ENCODE measurements at regions not wholly inside any gene's neighbourhood (a gene's known extent, or its start where the extent isn't known, plus 50 kb on each side); places are given as distances from the start of the nearest gene placed in this dataset.
"Not testable (repeated sequence)": the region's sequence is repeated elsewhere in the genome, so short reads cannot be mapped to it uniquely, and the experiment has no call there.

DNA sequence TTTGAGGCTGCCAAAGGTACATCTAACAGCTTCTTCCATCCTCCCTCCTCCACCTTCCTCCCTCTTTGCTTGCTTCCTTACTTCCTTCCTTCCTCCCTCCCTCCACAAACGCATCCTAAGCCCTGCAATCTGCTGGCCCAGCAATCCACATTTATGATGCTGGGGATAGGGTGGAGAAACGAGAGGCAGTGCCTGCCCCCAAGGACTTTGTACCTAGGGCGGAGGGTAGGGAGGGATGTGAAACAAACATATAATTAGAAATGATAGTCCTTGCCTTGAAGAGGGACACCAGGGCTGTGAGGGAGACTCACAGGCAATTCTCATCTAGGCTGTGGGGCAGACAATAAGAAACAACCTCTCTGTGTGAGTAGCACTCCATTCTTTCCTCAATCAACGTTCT is 188.3 kb downstream of the ANKRD30B start:
- DNase-seq (ENCODE audit: low spot score), result no peak

DNA sequence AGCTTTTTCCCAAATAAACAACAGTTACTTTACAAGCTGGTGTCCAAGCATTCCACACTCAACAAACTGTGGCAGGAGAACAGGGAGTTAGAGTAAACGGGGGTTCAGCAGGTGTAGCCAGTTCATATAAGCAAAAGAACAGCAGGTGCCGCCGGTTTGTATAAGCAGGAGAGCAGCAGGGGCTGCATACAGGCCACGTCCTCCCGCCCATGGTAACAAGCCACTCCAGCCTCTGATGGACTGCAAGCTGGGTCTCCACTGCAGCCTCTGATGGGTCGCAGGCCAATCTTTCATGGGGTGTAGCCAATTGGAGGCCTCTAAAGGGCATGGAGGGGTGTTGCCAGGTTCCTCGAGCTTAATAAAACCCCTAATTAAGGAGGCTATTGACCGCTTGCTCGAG is 189.3 kb downstream of the ANKRD30B start:
- no peak for DNase-seq (ENCODE audit: low spot score)

DNA sequence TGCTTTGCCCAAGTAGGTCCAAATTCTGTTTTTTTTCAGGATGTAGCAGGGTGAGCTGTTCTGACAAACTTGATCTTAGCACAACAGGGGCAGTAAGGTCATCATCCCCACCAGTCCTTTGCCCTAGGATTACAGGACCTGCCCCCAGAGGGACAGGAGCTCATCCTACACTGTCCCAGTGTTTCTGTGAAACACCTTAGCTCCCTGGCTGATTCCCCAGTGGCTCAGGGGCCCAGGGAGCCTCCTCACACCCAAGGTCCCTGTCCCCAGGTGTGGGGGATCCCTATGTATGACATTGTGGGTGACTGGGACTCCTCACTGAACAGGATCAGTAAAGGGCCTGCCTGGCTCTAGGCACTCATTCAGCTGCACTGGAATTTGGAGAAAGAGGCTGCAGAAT is 191.2 kb downstream of the ANKRD30B start:
- DNase-seq (ENCODE audit: low spot score), result no peak

DNA sequence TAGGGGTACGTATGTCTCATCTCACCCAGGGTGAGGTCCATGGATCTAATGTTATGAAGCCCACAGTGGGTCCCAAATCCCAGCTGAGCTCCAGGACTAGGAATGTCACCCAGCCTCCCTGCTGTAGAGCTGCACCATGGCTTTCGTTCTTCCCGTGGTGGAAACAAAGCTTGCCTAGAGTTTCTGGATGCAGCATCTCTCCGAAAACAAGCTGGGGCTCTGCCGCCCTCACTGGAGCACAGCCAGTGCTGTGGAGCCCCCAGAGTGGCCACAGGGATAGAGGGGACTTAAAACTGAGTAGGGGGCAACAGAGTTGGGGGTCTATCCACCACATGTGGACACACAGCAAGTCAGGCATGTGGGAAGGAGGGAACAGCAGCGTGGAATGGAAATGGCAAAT is 192.1 kb downstream of the ANKRD30B start:
- DNase-seq (ENCODE audit: low spot score), result not testable (repeated sequence)

DNA sequence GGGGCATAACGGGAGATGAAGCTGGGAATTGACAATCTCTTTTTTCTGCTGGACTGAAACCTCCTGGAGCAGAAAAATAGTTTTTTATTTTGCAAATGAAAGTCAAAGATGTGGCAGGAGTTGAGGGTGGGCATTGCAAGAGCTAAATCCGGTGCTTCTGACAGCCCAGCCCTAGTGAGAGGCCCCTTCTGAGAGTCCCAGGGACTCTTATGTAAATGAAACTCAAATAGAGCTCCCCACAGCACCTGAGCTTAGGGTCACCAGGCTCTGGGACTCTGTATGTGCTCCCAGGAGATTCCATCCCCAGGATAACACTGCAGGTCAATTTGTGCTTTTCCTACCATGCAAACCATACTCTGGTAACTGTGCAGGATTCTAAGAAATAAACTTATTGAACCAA is 192.8 kb downstream of the ANKRD30B start:
- DNase-seq (ENCODE audit: low spot score), result no peak

DNA sequence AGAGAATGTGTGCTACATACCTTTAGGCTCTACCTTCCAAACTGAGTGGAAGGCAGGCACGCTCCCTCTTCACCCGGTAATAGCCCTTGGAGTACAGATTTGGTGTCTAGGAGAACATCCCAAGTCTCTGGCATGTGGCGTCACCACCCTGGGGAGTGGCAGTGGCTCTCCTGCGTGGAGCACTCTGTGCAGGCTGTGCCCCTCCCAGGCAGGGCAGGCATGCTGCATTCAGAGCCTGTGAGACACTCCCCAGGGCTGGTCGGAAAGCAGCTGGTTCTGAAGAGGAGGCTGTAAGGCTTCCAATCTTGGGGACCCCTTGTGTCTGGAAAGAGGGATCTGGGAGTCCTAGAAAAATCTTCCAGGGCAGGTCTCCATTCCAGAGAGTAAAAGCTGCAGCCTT is 193.3 kb downstream of the ANKRD30B start:
- no peak for DNase-seq (ENCODE audit: low spot score)

DNA sequence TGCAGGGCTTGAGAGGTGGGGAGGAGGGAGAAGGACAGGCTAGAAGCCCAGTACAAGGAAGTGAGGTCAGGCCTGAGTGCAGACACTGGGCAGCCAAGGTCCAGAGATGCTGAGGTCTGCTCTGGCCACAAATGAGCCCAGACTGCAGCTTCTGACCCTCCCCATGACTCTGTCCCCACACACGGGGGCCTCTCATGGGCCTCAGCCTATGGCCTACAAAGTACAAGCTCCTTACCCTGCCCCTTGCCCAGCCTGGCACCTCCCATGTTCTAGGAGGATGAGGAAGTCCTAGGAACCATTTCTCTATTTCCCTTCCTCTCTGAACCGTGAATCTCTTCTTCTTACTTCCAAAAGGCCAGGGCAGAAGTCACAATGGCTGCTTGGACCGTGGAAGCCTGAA is 193.8 kb downstream of the ANKRD30B start:
- DNase-seq (ENCODE audit: low spot score), result no peak

DNA sequence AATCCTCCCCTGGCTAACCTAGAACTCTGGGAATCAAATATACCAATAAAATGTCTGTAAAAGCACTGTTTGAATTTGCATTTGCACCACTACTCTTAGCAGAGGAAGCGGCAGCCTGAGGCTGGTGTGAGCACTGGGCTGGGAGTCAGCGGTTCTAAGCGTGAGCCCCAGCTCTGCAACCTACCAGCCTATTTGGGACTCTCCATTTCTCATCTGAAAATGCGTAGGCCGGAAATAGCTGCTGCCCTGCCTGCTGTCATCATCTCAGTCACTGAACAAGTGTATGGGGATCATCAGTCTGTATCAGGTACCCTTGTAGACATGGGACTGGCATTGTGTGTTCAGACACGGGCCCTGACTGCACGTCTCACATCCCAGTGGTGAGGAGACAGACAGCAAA is 194.3 kb downstream of the ANKRD30B start:
- DNase-seq (ENCODE audit: low spot score), result no peak

DNA sequence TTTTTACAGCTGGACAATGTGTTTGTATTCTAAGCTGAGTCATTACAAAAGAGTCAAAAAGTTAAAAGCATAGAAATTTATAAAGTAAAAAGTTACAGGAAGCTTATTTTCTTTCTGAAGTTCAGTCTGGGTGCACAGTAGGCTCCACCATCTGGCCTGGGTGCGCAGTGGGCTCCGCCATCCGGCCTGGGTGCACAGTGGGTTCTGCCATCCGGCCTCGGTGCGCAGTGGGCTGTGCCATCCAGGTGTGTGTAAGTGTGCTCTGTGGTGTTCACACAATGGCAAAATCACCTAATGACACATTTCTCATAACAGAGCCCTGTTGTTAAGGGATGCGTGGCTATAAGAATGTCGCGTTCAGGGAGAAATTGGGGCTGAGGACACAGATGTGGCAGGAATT is 195.5 kb downstream of the ANKRD30B start:
- no peak for DNase-seq (ENCODE audit: low spot score)

DNA sequence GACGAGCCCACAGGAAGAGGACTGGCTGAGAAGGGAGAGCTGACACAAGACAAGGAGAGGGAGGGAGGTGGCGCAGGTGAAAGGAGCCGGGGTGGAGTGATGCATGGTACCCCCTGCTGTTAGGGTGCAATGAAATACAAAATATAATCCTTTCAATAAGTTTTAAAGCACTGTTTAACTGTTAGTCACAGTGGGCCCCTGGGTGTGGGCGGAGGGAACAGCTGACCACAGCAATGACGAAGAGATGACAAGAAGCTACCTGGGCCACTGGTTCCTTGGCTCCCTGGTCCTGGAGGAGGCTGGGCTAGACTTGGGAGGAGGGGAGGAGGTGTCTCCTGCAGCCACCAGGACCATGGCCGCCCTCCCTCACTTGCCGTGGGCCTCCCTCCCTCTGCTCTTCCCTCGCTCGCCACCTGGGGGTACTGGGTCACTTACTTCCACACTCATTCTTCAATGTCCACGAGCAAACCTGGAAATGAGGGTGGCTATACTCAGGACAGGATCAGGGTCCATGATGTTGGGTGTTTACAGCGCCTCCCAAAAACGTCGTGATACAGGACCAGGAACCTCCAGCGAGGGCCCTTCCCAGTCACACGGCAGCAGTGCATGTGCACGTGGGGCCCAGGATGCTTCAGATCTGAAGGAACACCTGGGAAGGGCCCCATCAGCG is 196.1 kb downstream of the ANKRD30B start:
- DNase-seq (ENCODE audit: low spot score), result no peak

DNA sequence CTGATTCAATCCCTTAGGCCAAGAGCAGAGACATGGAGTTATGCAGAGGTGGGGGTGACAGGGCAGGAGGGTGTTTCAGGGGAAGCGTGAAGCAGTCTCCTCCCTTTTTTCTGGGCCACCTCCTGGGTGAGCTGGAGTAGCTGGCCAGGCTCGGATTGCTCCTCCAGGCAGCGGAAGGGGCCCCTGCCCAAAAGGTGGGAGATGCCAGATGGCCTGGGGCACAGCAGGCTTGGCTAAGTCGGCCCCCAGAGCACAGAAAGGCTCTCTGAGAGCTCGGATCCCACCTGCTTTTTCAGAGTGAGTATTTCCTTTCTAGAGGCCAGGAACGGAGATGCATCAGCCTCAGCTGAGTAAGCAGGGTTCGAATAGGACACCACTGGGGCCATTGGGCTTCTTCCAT is 196.9 kb downstream of the ANKRD30B start:
- DNase-seq (ENCODE audit: low spot score), result no peak

DNA sequence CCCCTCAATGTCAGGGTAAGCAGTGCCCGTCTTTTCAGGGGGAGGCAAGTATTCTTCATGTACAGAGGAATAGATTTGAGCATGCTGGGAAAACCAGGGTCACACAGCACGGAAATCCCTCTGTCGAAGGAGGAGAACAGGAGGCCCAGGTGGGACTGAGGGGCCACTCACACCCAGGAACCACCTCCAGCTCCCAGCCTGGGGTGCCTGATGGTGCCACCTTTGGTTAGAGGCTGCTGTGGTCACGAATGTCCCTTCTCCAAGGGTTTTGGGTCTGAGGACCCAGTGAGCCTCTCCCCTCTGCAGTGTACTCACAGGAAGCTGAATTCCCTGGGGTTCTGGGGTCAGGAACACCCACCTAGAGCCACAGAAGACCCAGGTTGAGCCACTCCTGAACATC is 197.3 kb downstream of the ANKRD30B start:
- DNase-seq (ENCODE audit: low spot score), result no peak

DNA sequence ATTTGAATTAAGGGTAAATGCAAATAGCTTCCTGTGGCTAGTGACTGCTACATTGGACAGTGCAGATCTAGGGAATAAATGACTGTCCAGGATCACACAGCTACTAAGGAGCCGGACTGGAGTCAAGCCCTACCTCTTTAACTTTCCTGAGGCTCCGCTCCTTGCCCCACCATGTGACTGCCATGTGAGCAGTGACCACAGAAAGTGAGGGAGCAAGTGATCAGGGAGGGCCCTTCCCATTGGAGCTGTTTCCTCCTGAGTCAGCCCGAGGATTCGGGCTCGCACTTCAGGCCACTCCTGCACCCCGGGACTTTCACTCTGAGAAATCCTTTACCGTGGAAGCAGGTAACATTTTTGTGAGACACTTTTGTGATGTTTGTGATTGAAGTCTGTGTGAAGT is 198.0 kb downstream of the ANKRD30B start:
- DNase-seq (ENCODE audit: low spot score), result no peak

DNA sequence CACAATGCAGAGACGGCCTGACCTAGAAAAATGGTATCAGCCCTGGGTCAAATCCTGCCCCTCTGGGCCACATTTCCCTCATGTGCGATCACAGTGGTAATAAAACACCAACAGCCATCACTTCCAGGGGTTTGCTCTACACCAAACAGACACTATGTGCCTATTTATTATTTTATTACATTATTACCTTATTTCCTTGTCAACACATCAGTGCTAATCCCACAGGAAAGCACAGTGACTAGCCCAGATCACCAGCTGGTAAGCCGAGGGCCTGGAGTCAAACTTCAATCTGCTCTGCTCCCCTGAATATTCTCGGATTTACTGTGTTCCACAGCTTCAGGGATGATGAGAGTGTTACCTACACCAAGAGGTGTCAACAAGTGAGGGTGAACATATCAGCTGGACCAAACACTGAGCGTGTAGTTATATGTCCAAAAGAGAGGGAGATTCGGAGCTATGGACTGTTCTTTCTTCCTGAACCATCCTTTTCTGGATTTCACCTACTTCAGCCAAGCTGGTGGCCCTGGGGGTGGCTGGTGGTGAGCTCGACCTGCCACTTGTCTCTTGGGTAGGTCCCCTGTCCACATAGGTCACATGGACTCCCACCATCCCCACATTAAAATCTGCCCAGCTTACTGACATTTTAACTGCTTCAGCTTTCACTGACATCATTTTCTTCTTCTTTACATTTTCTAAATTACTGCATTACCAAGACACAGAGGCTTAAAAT is 198.9 kb downstream of the ANKRD30B start:
- not testable (repeated sequence) for DNase-seq (ENCODE audit: low spot score)

DNA sequence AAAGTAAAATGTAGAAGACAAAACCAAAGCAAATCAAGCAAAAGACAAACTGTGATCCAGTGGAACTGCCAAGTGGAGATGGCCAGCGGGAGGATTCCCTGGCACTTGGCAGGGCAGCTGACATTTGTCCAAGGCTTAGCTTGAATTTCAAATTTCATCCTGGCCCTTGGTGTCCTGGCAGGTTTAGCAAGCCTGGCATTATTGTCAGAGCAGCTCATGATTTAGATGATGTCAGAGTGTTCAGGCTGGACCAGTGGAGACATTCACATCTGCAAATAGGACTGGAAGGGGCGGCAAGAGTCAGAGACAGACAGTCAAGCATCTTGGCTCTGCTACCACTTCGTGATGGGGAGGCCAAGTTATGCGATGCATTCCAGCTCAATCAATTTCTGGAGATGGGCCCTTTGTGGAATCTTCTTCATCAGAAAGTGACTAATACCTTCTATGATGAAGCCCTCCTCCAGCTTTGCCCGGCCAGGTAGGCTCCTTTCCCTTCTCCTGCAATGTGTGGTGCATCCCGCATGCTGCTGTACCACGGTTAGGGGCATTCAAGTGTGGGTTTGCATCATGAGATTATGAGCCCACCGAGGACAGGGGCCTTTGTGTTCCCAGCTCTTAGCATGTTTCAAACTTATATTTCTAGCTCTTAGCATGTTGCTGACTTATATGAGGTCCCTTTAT is 199.7 kb downstream of the ANKRD30B start:
- no peak for DNase-seq (ENCODE audit: low spot score)

DNA sequence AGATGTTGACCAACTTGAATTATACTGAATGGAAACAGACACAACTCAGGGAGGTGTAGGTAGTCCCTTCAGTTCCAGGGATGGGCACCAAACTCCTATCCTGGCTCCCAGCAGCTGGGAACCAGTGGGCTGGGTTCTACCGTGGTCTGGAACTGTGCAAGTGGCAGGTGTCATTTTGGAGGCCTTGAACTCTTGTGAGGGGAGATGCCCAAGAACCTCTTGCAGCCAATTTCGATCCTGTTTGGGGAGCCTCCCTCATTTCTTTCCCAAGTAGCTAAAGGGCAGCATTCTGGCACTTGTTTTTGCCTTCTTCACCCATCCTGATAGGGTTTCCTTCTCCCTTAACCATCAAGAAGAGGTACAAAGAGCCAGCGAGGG is 200.2 kb downstream of the ANKRD30B start:
- DNase-seq (ENCODE audit: low spot score), result no peak

DNA sequence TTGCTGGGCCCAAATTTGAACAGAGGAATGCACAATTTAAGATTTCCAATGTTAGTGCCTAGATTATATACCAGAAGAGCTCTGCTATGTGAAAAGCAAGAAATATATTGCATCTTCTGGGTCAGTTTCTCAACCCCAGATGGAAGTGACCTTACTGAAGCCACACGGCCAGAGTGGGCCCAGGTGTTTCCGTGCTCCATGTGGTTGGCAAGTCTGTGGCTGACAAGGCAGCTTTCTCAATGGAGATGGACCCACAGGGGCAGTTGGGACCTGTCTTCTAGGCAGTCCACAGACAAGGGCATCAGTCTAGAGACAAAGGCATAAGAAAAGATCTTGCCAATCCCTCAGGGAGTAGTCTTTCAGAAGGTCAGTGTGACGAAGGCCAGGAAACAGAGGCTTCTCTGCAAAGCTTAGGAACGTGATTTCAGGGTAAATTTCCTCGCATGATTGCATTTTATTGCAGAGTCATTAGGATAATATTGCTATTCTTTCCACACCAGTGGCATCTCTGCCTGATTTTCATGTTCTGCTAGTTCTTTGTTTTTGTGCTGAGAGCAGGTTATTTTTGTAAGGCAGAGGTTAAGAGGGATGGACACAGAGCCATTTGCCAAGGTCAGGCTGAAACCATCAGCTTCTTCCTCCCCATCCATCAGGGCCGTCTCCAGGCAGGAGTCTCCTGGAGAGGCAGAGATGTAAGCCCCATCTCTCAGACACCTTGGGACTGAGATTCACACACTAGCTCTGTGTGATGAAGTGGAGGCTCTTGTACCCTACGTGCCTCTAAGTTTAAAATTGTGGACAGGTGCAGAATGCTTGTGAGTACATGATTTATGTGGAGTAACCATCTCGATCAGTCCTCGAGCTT is 202.1 kb downstream of the ANKRD30B start:
- no peak for DNase-seq (ENCODE audit: low spot score)

DNA sequence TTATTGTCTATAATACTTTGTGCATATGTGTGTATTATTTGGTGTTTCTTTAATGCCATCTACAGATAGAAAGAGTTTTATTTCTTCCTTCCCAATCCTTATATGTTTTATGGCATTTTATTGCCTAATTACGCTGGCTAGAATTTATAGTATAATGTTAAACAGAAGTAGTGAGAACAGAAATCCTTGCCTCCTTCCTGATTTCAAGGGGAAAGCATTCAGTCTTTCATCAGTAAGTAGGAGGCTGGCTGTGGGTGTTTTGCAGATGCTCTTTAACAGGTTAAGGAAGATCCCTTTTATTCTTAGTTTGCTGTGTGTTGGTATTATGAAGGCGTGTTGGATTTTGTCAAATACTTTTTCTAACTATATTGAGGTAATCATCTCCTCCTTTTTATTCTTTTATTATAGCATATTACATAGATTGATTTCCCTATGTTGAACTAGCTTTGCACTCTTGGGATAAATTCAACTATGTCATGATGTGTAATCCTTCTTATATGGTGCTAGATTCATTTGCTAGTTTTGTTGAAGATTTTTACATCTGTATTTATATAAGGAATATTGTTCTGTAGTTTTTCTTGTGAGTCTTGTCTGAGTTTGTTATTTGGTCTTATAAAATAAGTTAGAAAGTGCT is 204.6 kb downstream of the ANKRD30B start:
- DNase-seq (ENCODE audit: low spot score), result not testable (repeated sequence)

DNA sequence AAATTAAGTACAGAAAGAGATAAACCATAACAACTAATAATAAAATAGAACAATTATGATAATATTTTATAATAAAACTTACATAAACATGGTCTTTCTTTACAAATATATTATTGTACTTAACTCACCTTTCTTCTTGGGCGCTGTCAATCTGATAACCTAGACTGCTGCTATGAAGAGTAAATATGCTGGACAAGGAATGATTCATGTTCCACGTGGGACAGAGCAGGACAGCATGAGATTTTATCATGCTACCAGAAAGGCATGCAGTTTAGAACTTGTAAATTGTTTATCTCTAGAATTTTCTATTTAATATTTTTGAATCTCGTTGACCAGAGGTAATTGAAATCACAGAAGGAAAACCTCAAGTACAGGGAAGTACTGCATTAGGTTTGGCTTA is 210.7 kb downstream of the ANKRD30B start:
- no peak for DNase-seq (ENCODE audit: low spot score)

DNA sequence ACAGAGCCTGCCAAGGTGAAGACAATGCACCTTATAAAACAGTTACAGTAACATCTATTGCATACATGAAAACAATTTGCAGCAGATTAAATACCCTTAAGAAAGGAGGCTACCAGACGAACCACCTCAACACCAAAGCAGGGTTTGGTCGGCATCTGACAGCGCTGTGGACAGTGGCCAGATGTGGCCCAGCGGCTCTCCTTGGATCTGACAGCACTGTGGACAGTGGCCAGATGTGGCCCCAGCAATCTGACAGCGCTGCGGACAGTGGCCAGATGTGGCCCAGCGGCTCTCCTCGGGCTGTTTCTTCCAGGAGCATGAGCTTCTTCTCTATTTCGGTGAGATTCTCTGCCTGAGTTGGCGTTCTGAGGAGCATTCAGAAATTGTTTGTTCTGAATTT is 211.6 kb downstream of the ANKRD30B start:
- DNase-seq (ENCODE audit: low spot score), result no peak

DNA sequence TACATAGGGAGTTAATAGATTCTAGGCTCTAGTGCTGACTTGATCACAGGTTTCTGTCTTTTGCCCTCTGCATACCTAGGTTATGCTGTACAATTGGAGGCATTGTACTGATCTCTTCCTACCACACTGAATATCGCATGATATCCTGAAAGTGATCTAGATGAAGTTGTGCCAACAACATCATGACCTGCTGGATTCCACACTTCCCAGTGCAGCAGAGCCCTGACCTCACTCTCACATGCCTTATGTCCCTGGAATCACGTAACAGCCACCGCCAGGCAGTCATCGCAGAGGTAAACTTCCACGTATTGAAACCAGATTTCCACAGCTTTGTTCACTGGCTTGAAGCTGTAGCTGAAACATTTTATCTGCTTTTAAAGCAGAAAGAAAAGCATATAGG is 214.0 kb downstream of the ANKRD30B start:
- no peak for DNase-seq (ENCODE audit: low spot score)

DNA sequence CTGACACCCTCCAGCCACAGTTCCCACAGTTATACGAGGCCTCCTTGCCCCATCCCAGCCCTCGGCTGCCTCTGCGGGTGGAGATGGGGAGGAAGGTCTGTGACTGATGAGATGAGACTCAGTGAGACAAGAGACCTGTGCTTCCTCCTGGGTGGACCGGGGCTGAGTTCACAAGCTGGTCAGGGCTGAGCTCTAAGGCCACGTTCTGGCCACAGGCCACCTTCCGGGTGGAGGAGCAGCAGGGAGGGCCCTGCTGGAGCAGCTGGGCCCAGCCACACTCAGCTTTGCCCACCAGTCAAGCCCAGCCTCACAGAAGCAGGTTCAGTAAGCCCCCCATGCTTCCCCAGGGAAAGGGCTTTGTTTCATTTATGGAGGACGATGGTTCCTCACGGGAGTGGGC is 214.7 kb downstream of the ANKRD30B start:
- no peak for DNase-seq (ENCODE audit: low spot score)

Measured in SW480 (cell line).